ENCODE measurements at regions not wholly inside any gene's neighbourhood (a gene's known extent, or its start where the extent isn't known, plus 50 kb on each side); places are given as distances from the start of the nearest gene placed in this dataset.

GRCh38 chr13:110070511-110071120 lies 236.3 kb downstream of the COL4A1 start:
- Mint-ChIP-seq H3K27me3 (ENCODE audit: unreplicated experiment) (peaks cover 3% of the 10 kb centered on the region), H3K9me3 (ENCODE audit: unreplicated experiment) (no peaks in the 10 kb centered on the region), H3K36me3 (ENCODE audit: low read depth, unreplicated experiment) (no peaks in the 10 kb centered on the region), H3K4me3 (ENCODE audit: unreplicated experiment) (no peak overlapping the region), H3K4me1 (ENCODE audit: unreplicated experiment) (no peaks in the 10 kb centered on the region), H3K27ac (ENCODE audit: unreplicated experiment) (no peak overlapping the region)
- no peak for DNase-seq (ENCODE audit: low spot score)
- TF ChIP-seq CTCF (IDR thresholded peaks at IDR 0.05; ENCODE audit: unreplicated experiment): no peak

GRCh38 chr13:110070046-110070445 lies 236.9 kb downstream of the COL4A1 start:
- Mint-ChIP-seq H3K27me3 (ENCODE audit: unreplicated experiment) (peaks cover 3% of the 10 kb centered on the region), H3K4me3 (ENCODE audit: unreplicated experiment) (no peak overlapping the region), H3K9me3 (ENCODE audit: unreplicated experiment) (no peaks in the 10 kb centered on the region), H3K27ac (ENCODE audit: unreplicated experiment) (no peak overlapping the region), H3K4me1 (ENCODE audit: unreplicated experiment) (no peaks in the 10 kb centered on the region), H3K36me3 (ENCODE audit: low read depth, unreplicated experiment) (no peaks in the 10 kb centered on the region)
- TF ChIP-seq CTCF (IDR thresholded peaks at IDR 0.05; ENCODE audit: unreplicated experiment): no peak
- DNase-seq (ENCODE audit: low spot score): no peak

GRCh38 chr13:110068176-110068473 lies 238.8 kb downstream of the COL4A1 start:
- Mint-ChIP-seq H3K27me3 (ENCODE audit: unreplicated experiment) (peaks cover 3% of the 10 kb centered on the region), H3K4me1 (ENCODE audit: unreplicated experiment) (no peaks in the 10 kb centered on the region), H3K27ac (ENCODE audit: unreplicated experiment) (no peak overlapping the region), H3K9me3 (ENCODE audit: unreplicated experiment) (no peaks in the 10 kb centered on the region), H3K36me3 (ENCODE audit: low read depth, unreplicated experiment) (no peaks in the 10 kb centered on the region), H3K4me3 (ENCODE audit: unreplicated experiment) (no peak overlapping the region)
- no peak for TF ChIP-seq CTCF (IDR thresholded peaks at IDR 0.05; ENCODE audit: unreplicated experiment)
- DNase-seq (ENCODE audit: low spot score): no peak

GRCh38 chr13:110067355-110068175 lies 239.4 kb downstream of the COL4A1 start:
- Mint-ChIP-seq H3K4me1 (ENCODE audit: unreplicated experiment) (no peaks in the 10 kb centered on the region), H3K4me3 (ENCODE audit: unreplicated experiment) (no peak overlapping the region), H3K27me3 (ENCODE audit: unreplicated experiment) (peaks cover 3% of the 10 kb centered on the region), H3K9me3 (ENCODE audit: unreplicated experiment) (no peaks in the 10 kb centered on the region), H3K27ac (ENCODE audit: unreplicated experiment) (no peak overlapping the region), H3K36me3 (ENCODE audit: low read depth, unreplicated experiment) (no peaks in the 10 kb centered on the region)
- DNase-seq (ENCODE audit: low spot score): no peak
- TF ChIP-seq CTCF (IDR thresholded peaks at IDR 0.05; ENCODE audit: unreplicated experiment): no peak

- Mint-ChIP-seq H3K9me3 (ENCODE audit: unreplicated experiment) (no peaks in the 10 kb centered on the region), H3K4me3 (ENCODE audit: unreplicated experiment) (no peak overlapping the region), H3K4me1 (ENCODE audit: unreplicated experiment) (no peaks in the 10 kb centered on the region), H3K27me3 (ENCODE audit: unreplicated experiment) (peaks cover 3% of the 10 kb centered on the region), H3K27ac (ENCODE audit: unreplicated experiment) (no peak overlapping the region), H3K36me3 (ENCODE audit: low read depth, unreplicated experiment) (no peaks in the 10 kb centered on the region)
- no peak for TF ChIP-seq CTCF (IDR thresholded peaks at IDR 0.05; ENCODE audit: unreplicated experiment)
- no peak for DNase-seq (ENCODE audit: low spot score)
Observed at GRCh38 chr13:110065780-110066179, 241.2 kb downstream of the COL4A1 start.

All from endothelial cell (in vitro differentiated cells).